OCI-LY1 (cell line): ENCODE measurements at regions not wholly inside any gene's neighbourhood (a gene's known extent, or its start where the extent isn't known, plus 50 kb on each side); places are given as distances from the start of the nearest gene placed in this dataset.

Source experiments
- EZH2 ChIP-seq: fragments of 200-600 bp; sonication (generic), shearing (Covaris generic); IDR thresholded peaks from 2 replicates; pipeline ENCODE4 v1.8.0; 2017; ENCODE audit warnings: borderline replicate concordance, mixed run types, mild to moderate bottlenecking, antibody characterized with exemption, low read length, moderate library complexity, mixed read lengths
- TF ChIP-seq, protein P1 (sequence below): fragments of 200-600 bp; sonication (generic), shearing (Covaris generic); IDR thresholded peaks from 2 replicates; pipeline ENCODE4 v1.5.1; 2017; ENCODE audit warnings: mild to moderate bottlenecking, antibody characterized with exemption, low read length, moderate library complexity, mixed read lengths

DNA sequence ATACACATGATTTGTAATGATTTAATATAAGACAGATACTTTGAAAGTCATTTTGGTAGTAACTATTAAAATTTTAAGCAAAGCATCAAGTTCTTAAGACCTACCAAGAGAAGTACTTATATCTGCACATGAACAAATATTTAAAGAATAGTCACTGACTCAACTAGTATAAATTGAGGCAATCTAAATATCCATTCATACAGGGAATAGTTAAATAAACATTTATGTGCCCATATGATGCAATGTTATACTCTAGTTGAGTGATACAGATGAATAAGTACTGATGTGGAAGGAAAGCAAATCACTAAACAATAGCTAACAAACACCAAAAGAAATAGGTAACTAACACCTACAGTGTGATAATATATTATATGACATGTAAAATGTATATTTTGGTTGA, 527.7 kb downstream of the EPHA3 start:
- TF ChIP-seq, protein P1, sequence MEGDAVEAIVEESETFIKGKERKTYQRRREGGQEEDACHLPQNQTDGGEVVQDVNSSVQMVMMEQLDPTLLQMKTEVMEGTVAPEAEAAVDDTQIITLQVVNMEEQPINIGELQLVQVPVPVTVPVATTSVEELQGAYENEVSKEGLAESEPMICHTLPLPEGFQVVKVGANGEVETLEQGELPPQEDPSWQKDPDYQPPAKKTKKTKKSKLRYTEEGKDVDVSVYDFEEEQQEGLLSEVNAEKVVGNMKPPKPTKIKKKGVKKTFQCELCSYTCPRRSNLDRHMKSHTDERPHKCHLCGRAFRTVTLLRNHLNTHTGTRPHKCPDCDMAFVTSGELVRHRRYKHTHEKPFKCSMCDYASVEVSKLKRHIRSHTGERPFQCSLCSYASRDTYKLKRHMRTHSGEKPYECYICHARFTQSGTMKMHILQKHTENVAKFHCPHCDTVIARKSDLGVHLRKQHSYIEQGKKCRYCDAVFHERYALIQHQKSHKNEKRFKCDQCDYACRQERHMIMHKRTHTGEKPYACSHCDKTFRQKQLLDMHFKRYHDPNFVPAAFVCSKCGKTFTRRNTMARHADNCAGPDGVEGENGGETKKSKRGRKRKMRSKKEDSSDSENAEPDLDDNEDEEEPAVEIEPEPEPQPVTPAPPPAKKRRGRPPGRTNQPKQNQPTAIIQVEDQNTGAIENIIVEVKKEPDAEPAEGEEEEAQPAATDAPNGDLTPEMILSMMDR = no peak
- no peak for TF ChIP-seq EZH2
